ENCODE measurements at regions not wholly inside any gene's neighbourhood (a gene's known extent, or its start where the extent isn't known, plus 50 kb on each side); places are given as distances from the start of the nearest gene placed in this dataset.

- H3K27me3 ChIP-seq: no peaks in the 10 kb centered on the region
- no peak for TF ChIP-seq POLR2A (IDR thresholded peaks at IDR 0.05)
- no peak for TF ChIP-seq CTCF (IDR thresholded peaks at IDR 0.05)
- no peaks in the 10 kb centered on the region for H3K4me1 ChIP-seq
- no peak for DNase-seq
- H3K4me3 ChIP-seq: no peak overlapping the region
- H3K27ac ChIP-seq: no peak overlapping the region
- H3K9me3 ChIP-seq: peaks cover 0 to 18% (median 3%) of the 10 kb centered on the region in 4 donors
- H3K36me3 ChIP-seq: no peaks in the 10 kb centered on the region
Observed at GRCh38 chr19:57068311-57068710, 51.5 kb upstream of the USP29 start.

- Histone ChIP-seq H3K36me3 (no peaks in the 10 kb centered on the region), H3K4me3 (no peak overlapping the region), H3K4me1 (no peaks in the 10 kb centered on the region), H3K27ac (no peak overlapping the region), H3K27me3 (no peaks in the 10 kb centered on the region), H3K9me3 (peaks cover 0 to 18% (median 3%) of the 10 kb centered on the region in 4 donors)
- no peak for DNase-seq
- TF ChIP-seq POLR2A (IDR thresholded peaks at IDR 0.05) (no peak), CTCF (IDR thresholded peaks at IDR 0.05) (no peak)
Observed at GRCh38 chr19:57068921-57069697, 50.7 kb upstream of the USP29 start.

Small RNA genes in the stretch of these regions (small RNA-seq; reads per million reads assigned to genes)
- 0 reads per million in 2 donors for gene AC044792.1

All from Peyer's patch (tissue), 4 donors.